GM12865 (cell line): ENCODE measurements at regions not wholly inside any gene's neighbourhood (a gene's known extent, or its start where the extent isn't known, plus 50 kb on each side); places are given as distances from the start of the nearest gene placed in this dataset.

Experiments
- DNase-seq: peaks from one replicate; pipeline ENCODE4 v3.0.0; 2010; ENCODE audit warnings: low read depth
- H3K4me3 ChIP-seq: 2 replicates; pipeline ENCODE4 v1.5.1; 2011; ENCODE audit warnings: mild to moderate bottlenecking, low read depth, low read length, control low read depth
- CTCF ChIP-seq: IDR thresholded peaks from 2 replicates; pipeline ENCODE4 v1.5.1; 2011; ENCODE audit warnings: low read length, control low read depth, low read depth, inconsistent platforms; ENCODE audit not compliant: insufficient read depth; ENCODE audit errors: missing control alignments

- TF ChIP-seq CTCF, result no peak
- no peak for DNase-seq
- no peak overlapping the region for H3K4me3 ChIP-seq
These were observed 147.7 kb upstream of the GALNT15 start for GRCh38 chr3:16026753-16027152.

GRCh38 chr3:16028604-16029003 lies 145.9 kb upstream of the GALNT15 start:
- H3K4me3 ChIP-seq, result no peak overlapping the region
- no peak for DNase-seq
- no peak for TF ChIP-seq CTCF

DNA sequence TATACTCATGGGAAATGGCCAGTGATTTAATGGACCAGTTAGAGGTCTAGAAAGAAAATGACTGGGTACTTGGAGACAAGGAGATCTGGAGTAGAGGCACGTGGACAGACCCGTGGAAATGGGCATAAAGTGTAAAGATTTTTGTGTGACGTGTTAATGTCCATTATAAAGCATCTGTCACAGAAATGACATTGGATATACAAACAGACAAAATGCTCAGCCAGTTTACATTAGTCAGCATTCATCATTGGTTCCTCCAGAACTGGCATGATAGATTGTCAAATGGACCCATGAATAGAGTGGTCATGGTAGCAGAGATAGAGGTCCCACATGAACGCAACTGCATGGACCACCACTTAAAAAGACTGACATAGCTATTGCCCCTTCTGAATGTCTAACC lies 144.1 kb upstream of the GALNT15 start:
- H3K4me3 ChIP-seq, result no peak overlapping the region
- TF ChIP-seq CTCF, result no peak
- DNase-seq, result no peak

- no peak for DNase-seq
- TF ChIP-seq CTCF, result no peak
- H3K4me3 ChIP-seq, result no peak overlapping the region
These were observed 143.0 kb upstream of the GALNT15 start for GRCh38 chr3:16031434-16031833.

GRCh38 chr3:16033889-16034687 lies 140.4 kb upstream of the GALNT15 start:
- no peak for DNase-seq
- TF ChIP-seq CTCF, result no peak
- no peak overlapping the region for H3K4me3 ChIP-seq

DNA sequence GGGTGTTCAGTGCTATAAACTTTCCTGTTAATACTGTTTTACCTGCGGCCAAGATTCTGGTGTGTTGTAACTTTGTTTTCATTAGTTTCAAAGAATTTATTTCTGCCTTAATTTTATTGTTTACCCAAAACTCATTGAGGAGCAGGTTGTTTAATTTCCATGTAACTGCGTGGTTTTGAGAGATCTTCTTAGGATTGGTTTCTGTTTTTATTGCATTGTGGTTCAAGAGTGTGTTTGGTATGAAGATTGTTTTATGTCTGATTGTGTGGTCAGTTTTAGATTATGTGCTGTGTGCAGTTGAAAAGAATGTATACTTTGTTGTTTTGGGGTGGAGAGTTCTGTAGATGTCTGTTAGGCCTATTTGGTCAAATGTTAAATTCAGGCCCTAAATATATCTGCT lies 133.5 kb upstream of the GALNT15 start:
- no peak for DNase-seq
- TF ChIP-seq CTCF, result no peak
- H3K4me3 ChIP-seq, result no peak overlapping the region
